C4-2B (cell line): ENCODE measurements at regions not wholly inside any gene's neighbourhood (a gene's known extent, or its start where the extent isn't known, plus 50 kb on each side); places are given as distances from the start of the nearest gene placed in this dataset.

Source experiments
- ZFX ChIP-seq: fragments of 450-650 bp; IDR thresholded peaks from 2 replicates; pipeline ENCODE4 v1.6.1; 2017
- TF ChIP-seq, protein P1 (sequence below): fragments of 450-650 bp; conservative IDR thresholded peaks from 2 replicates; pipeline ENCODE4 v1.5.1; 2017; ENCODE audit warnings: mild to moderate bottlenecking

DNA sequence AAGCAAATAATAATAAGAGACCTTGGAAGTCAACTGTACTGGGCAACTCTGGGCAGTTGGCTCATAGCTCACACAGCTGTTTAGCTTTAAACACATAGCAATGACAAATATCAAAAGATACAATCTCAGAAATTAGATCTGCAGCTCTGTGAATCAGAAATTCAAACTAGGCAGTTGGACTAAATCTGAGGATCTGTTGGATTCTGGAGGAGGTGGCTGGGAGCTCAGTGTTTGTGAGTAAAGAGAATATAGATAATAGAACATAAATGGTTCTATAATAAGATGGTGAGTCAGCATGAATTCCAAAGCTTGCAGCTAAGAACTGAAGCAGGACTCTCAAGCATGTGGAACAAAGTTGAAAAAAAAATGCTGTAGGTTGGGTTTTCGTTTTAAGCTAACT is 1949.4 kb upstream of the SEL1L start:
- TF ChIP-seq, protein P1, sequence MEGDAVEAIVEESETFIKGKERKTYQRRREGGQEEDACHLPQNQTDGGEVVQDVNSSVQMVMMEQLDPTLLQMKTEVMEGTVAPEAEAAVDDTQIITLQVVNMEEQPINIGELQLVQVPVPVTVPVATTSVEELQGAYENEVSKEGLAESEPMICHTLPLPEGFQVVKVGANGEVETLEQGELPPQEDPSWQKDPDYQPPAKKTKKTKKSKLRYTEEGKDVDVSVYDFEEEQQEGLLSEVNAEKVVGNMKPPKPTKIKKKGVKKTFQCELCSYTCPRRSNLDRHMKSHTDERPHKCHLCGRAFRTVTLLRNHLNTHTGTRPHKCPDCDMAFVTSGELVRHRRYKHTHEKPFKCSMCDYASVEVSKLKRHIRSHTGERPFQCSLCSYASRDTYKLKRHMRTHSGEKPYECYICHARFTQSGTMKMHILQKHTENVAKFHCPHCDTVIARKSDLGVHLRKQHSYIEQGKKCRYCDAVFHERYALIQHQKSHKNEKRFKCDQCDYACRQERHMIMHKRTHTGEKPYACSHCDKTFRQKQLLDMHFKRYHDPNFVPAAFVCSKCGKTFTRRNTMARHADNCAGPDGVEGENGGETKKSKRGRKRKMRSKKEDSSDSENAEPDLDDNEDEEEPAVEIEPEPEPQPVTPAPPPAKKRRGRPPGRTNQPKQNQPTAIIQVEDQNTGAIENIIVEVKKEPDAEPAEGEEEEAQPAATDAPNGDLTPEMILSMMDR: no peak
- no peak for TF ChIP-seq ZFX
